BJ (cell line): ENCODE measurements at regions not wholly inside any gene's neighbourhood (a gene's known extent, or its start where the extent isn't known, plus 50 kb on each side); places are given as distances from the start of the nearest gene placed in this dataset.

Experiments
- CTCF ChIA-PET: fragments of 350-600 bp; formaldehyde crosslinking; extraction: SDS; loops from one replicate; lab custom pipeline; 2021; ENCODE audit warnings: antibody characterized with exemption, inconsistent platforms; lab: Yijun Ruan, JAX
- POLR2A ChIA-PET: fragments of 300-600 bp; sonication (Branson Sonifier 250); formaldehyde crosslinking; extraction: SDS; loops from one replicate; lab custom pipeline; 2021; ENCODE audit warnings: antibody characterized with exemption; lab: Charles Lee
- DNase-seq: peaks from one replicate; pipeline ENCODE4 v3.0.0-alpha.2; 2011; ENCODE audit warnings: low read depth
- H3K27me3 ChIP-seq: 2 replicates; pipeline ENCODE4 v1.6.0; 2011; ENCODE audit warnings: low read length; ENCODE audit not compliant: control insufficient read depth, insufficient read depth
- H3K36me3 ChIP-seq: 2 replicates; pipeline ENCODE4 v1.5.1; 2011; ENCODE audit warnings: low read length; ENCODE audit not compliant: control insufficient read depth, insufficient read depth
- H3K4me3 ChIP-seq: 2 replicates; pipeline ENCODE4 v1.5.1; 2011; ENCODE audit warnings: low read depth, mild to moderate bottlenecking, control low read depth, low read length
- TF ChIP-seq, protein P1 (sequence below): IDR thresholded peaks from 2 replicates; pipeline ENCODE4 v1.5.1; 2011; ENCODE audit warnings: low read depth, mild to moderate bottlenecking, control low read depth, inconsistent platforms, low read length, moderate library complexity; ENCODE audit not compliant: insufficient read depth

DNA sequence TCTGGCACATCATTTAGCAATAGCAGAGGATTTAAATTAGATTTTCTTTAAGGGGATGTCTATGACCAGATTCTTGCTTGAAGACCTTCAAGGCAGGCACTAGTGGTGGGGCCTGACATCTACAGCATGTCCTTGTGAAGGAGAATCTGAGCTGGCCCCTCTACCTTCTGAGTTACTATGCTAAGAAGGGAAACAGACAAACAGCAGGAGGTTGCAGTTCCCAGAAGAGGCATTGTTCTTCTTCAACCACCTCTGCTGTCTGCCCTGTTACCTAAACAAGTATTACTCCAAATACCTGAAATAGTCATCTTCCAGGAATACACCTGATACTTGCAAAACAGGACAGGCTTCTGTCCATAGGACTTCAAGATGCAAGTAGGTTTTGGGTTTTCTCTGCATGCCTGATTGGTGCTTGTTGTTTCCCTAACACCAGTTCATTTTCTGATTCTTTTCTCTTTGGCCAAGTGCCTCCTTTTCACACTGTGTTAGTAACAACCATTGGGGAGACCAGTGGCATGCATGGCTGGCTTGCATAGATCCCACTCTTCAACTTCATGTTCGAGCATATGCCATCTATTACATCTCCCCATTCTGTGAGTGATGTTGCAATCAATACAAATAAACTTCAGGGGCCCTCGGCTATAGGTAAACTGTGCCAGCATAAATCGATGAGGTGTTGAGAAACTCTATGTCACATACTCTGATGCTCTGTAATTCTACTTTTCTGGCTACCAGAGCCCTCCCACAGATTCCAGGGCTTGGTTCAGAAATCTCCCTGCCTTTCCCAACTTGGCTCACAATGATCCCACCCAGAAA, 93.0 kb upstream of the DUSP10 start:
- POLR2A ChIA-PET = no interaction called here
- Histone ChIP-seq H3K36me3 (no peaks in the 10 kb centered on the region), H3K4me3 (no peak overlapping the region), H3K27me3 (0 out of 2 replicates have a peak, but pooled peaks cover 1% of the 10 kb centered on the region)
- TF ChIP-seq, protein P1, sequence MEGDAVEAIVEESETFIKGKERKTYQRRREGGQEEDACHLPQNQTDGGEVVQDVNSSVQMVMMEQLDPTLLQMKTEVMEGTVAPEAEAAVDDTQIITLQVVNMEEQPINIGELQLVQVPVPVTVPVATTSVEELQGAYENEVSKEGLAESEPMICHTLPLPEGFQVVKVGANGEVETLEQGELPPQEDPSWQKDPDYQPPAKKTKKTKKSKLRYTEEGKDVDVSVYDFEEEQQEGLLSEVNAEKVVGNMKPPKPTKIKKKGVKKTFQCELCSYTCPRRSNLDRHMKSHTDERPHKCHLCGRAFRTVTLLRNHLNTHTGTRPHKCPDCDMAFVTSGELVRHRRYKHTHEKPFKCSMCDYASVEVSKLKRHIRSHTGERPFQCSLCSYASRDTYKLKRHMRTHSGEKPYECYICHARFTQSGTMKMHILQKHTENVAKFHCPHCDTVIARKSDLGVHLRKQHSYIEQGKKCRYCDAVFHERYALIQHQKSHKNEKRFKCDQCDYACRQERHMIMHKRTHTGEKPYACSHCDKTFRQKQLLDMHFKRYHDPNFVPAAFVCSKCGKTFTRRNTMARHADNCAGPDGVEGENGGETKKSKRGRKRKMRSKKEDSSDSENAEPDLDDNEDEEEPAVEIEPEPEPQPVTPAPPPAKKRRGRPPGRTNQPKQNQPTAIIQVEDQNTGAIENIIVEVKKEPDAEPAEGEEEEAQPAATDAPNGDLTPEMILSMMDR = no peak
- CTCF ChIA-PET = no interaction called here
- no peak for DNase-seq

- no peak overlapping the region for H3K4me3 ChIP-seq
- ChIA-PET POLR2A (no interaction called here), CTCF (no interaction called here)
- H3K36me3 ChIP-seq = no peaks in the 10 kb centered on the region
- DNase-seq = no peak
- 0 out of 2 replicates have a peak, but pooled peaks cover 1% of the 10 kb centered on the region for H3K27me3 ChIP-seq
- TF ChIP-seq, protein P1 = no peak
These were observed 90.7 kb upstream of the DUSP10 start for GRCh38 chr1:221832617-221833016.

GRCh38 chr1:221832151-221832550, 90.3 kb upstream of the DUSP10 start:
- DNase-seq = no peak
- CTCF ChIA-PET = no interaction called here
- Histone ChIP-seq H3K4me3 (no peak overlapping the region), H3K36me3 (no peaks in the 10 kb centered on the region), H3K27me3 (0 out of 2 replicates have a peak, but pooled peaks cover 1% of the 10 kb centered on the region)
- TF ChIP-seq, protein P1 = no peak
- POLR2A ChIA-PET = no interaction called here

DNA sequence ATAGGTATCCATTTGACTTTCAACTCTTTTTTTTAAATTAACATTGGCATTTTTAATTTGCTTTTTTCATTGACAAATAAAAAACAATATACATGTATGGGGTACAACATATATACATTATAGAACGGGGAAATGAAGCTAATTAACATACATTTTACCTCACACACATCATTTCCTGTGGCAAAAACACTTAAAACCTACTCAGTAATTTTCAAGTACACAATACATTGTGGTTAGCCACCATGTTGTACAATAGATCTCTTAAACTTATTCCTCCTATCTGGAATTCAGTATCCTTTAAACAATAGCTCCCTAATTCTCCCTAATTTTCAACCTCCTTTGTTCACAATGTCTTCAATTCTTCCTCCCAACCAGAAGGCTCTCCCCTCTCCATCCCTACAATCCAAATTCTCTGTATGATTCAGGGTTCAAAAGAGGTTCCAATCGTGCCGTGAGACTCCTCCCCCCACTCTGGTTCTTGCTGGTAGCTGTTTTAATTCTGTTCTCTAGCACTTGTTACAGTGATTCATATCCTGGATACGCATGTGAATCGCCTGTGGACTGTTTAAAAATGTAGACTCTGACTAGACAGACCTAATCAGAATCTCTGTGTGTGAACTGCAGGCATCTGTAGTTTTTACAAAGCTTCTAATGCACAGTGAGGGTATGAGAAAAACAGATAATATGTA, 87.6 kb upstream of the DUSP10 start:
- peak; percentile 86 for DNase-seq
- H3K27me3 ChIP-seq = no peaks in the 10 kb centered on the region
- CTCF ChIA-PET = interaction anchor here (1.3 to 1.8 kb wide), 2 partner anchors 11 to 351 kb away, joined by 4 to 5 read pairs; no protein-coding TSS in a partner anchor
- no peak overlapping the region for H3K4me3 ChIP-seq
- POLR2A ChIA-PET = interaction anchor here (0.6 kb wide), 1 partner anchor 215 kb away, joined by 5 read pairs; no protein-coding TSS in a partner anchor
- no peaks in the 10 kb centered on the region for H3K36me3 ChIP-seq
- TF ChIP-seq, protein P1 = no peak

DNA sequence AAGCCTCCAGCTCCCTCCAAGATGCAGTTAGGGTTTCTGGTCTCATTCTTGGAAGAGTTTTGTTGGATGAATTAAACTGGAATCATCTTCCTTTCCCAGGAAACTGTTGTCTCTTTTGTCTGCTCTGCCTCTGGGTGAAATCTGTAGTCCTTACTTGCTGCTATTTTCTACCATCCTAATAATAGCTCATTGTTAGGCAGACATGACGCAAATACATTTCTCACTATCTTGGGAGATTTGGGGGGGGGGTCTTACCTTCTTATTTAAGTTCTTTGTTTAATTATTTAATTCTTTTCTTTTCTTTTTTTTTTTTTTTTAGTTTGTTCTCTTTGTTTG, 85.4 kb upstream of the DUSP10 start:
- POLR2A ChIA-PET = no interaction called here
- no peaks in the 10 kb centered on the region for H3K36me3 ChIP-seq
- H3K27me3 ChIP-seq = no peaks in the 10 kb centered on the region
- no peak for DNase-seq
- TF ChIP-seq, protein P1 = no peak
- CTCF ChIA-PET = interaction anchor here (0.6 kb wide), 1 partner anchor 71 kb away, joined by 3 read pairs; no protein-coding TSS in a partner anchor
- no peak overlapping the region for H3K4me3 ChIP-seq
